Fibroblast of lung (primary cell): ENCODE measurements at regions not wholly inside any gene's neighbourhood (a gene's known extent, or its start where the extent isn't known, plus 50 kb on each side); places are given as distances from the start of the nearest gene placed in this dataset.
"Not testable (repeated sequence)": the region's sequence is repeated elsewhere in the genome, so short reads cannot be mapped to it uniquely, and the experiment has no call there.

ENCODE experiments used
- DNase-seq, 2 donors: peaks; one replicate each; pipeline versions ENCODE4 v3.0.0 to v3.0.0-alpha.2; 2010; ENCODE audit warnings: low read depth in 2 of 2
- H2AFZ ChIP-seq: 2 replicates; pipeline ENCODE4 v1.5.1; 2012; ENCODE audit warnings: low read length, control low read depth, inconsistent platforms
- H3K27ac ChIP-seq: 2 replicates; pipeline ENCODE4 v1.5.1; 2011; ENCODE audit warnings: low read length, control low read depth; ENCODE audit not compliant: insufficient read depth
- H3K27me3 ChIP-seq: 2 replicates; pipeline ENCODE4 v1.5.1; 2011; ENCODE audit warnings: mild to moderate bottlenecking, low read length; ENCODE audit not compliant: control insufficient read depth, insufficient read depth
- H3K36me3 ChIP-seq: 2 replicates; pipeline ENCODE4 v1.5.1; 2011; ENCODE audit warnings: low read length; ENCODE audit not compliant: control insufficient read depth, insufficient read depth
- H3K4me1 ChIP-seq: 2 replicates; pipeline ENCODE4 v1.5.1; 2011; ENCODE audit warnings: low read length; ENCODE audit not compliant: control insufficient read depth, insufficient read depth; ENCODE audit errors: extremely low read depth
- H3K4me2 ChIP-seq: 2 replicates; pipeline ENCODE4 v1.5.1; 2011; ENCODE audit warnings: low read length, control low read depth; ENCODE audit not compliant: insufficient read depth; ENCODE audit errors: extremely low read depth
- H3K4me3 ChIP-seq, 4 experiments: fragments of 200-600 bp in 1 of 4; sonication (generic) in 1 of 4; replicated peaks in 1 of 4; 2 replicates each; pipeline ENCODE4 v1.5.1; 2011 to 2016; ENCODE audit warnings: low read length in 4 of 4, low read depth in 3 of 4, mild to moderate bottlenecking in 3 of 4, control low read depth in 2 of 4, inconsistent platforms in 1 of 4, mixed read lengths in 1 of 4; ENCODE audit not compliant: insufficient read depth in 1 of 4; ENCODE audit errors: control extremely low read depth in 1 of 4
- H3K79me2 ChIP-seq: 2 replicates; pipeline ENCODE4 v1.5.1; 2012; ENCODE audit warnings: mild to moderate bottlenecking, low read length, inconsistent platforms; ENCODE audit not compliant: control insufficient read depth, insufficient read depth
- H3K9ac ChIP-seq: 2 replicates; pipeline ENCODE4 v1.5.1; 2011; ENCODE audit warnings: mild to moderate bottlenecking, low read length, control low read depth; ENCODE audit not compliant: insufficient read depth
- H3K9me3 ChIP-seq: 2 replicates; pipeline ENCODE4 v1.5.1; 2012; ENCODE audit warnings: low read depth, low read length; ENCODE audit not compliant: control insufficient read depth, insufficient read depth
- H4K20me1 ChIP-seq: 2 replicates; pipeline ENCODE4 v1.5.1; 2011; ENCODE audit warnings: low read length; ENCODE audit not compliant: control insufficient read depth, insufficient read depth; ENCODE audit errors: extremely low read depth
- CTCF ChIP-seq, 2 donors: IDR thresholded peaks in 1 of 2; conservative IDR thresholded peaks in 1 of 2; 1 replicate in 1 of 2; 2 replicates in 1 of 2; pipeline ENCODE4 v1.5.1; 2011 to 2012; ENCODE audit warnings: low read length in 2 of 2, control low read depth in 1 of 2, inconsistent platforms in 1 of 2, low read depth in 1 of 2, mild to moderate bottlenecking in 1 of 2
- EZH2 ChIP-seq: IDR thresholded peaks from 2 replicates; pipeline ENCODE4 v1.5.1; 2012; ENCODE audit warnings: low read length, control low read depth, mild to moderate bottlenecking; ENCODE audit errors: missing control alignments

- Histone ChIP-seq H3K9ac (no peak overlapping the region), H3K4me3 (no peak overlapping the region), H3K4me2 (no peak overlapping the region), H2AFZ (no peak overlapping the region), H3K4me1 (no peaks in the 10 kb centered on the region), H4K20me1 (no peaks in the 10 kb centered on the region), H3K27me3 (no peaks in the 10 kb centered on the region), H3K36me3 (no peaks in the 10 kb centered on the region), H3K9me3 (no peaks in the 10 kb centered on the region), H3K79me2 (no peaks in the 10 kb centered on the region), H3K27ac (no peak overlapping the region)
- DNase-seq = peak; percentile 36 to 42
- no peak for TF ChIP-seq CTCF (conservative IDR thresholded peaks at IDR 0.05 in 1 of 2, IDR thresholded peaks at IDR 0.05 in 1 of 2; ENCODE audit: low read depth in 1 of 2, low read length in 2 of 2)
Observed at GRCh38 chr13:64688893-64689677, 2541.1 kb downstream of the PCDH9 start.

DNA sequence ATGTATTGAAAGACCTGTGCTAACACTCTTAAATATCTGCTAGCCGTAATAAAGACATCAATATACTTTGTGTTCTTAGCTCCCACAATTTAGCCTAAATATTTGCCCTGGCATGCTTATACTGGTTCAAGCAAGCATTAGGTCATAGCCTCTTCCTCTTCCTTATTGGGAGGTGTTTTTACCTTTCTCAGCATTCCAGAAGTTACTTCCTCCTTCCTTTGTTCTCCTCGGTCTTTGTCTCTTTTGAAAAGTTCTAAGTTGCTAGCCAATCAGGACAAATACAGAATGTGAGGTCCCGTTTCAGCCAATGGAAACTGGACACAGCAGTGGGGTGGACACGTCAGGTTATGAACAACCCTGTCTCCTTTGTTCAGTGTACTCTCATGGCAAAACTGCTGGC, 2543.6 kb downstream of the PCDH9 start:
- not testable (repeated sequence) for H3K27me3 ChIP-seq, H3K79me2 ChIP-seq, H3K4me2 ChIP-seq, H3K4me3 ChIP-seq, H4K20me1 ChIP-seq, H3K4me1 ChIP-seq, H3K36me3 ChIP-seq, H3K9me3 ChIP-seq, H2AFZ ChIP-seq, DNase-seq, H3K9ac ChIP-seq, H3K27ac ChIP-seq

GRCh38 chr13:64684685-64685431, 2545.3 kb downstream of the PCDH9 start:
- Histone ChIP-seq H3K4me1 (no peaks in the 10 kb centered on the region), H3K27ac (no peak overlapping the region), H2AFZ (no peak overlapping the region), H3K9me3 (no peaks in the 10 kb centered on the region), H3K4me2 (no peak overlapping the region), H3K27me3 (no peaks in the 10 kb centered on the region), H3K36me3 (no peaks in the 10 kb centered on the region), H4K20me1 (no peaks in the 10 kb centered on the region), H3K4me3 (no peak overlapping the region), H3K79me2 (no peaks in the 10 kb centered on the region), H3K9ac (no peak overlapping the region)
- peak in 1 of 2 donors; percentile 59 for DNase-seq
- TF ChIP-seq EZH2 (no peak), CTCF (conservative IDR thresholded peaks at IDR 0.05 in 1 of 2, IDR thresholded peaks at IDR 0.05 in 1 of 2; ENCODE audit: low read depth in 1 of 2, low read length in 2 of 2) (no peak)
